GM12872 (cell line): ENCODE measurements at regions not wholly inside any gene's neighbourhood (a gene's known extent, or its start where the extent isn't known, plus 50 kb on each side); places are given as distances from the start of the nearest gene placed in this dataset.

Experiments used
- CTCF ChIP-seq: IDR thresholded peaks from 3 replicates; pipeline ENCODE4 v1.5.1; 2011; ENCODE audit warnings: low read depth, mild to moderate bottlenecking, low read length, moderate library complexity; ENCODE audit not compliant: insufficient read depth

- TF ChIP-seq CTCF, result no peak
Measured at GRCh38 chr12:98137278-98137677, 378.1 kb upstream of the TMPO start.

- no peak for TF ChIP-seq CTCF
Measured at GRCh38 chr12:98144953-98145352, 370.4 kb upstream of the TMPO start.

- no peak for TF ChIP-seq CTCF
Measured at GRCh38 chr12:98146043-98146442, 369.3 kb upstream of the TMPO start.

- no peak for TF ChIP-seq CTCF
Measured at GRCh38 chr12:98146487-98146886, 368.9 kb upstream of the TMPO start.

GRCh38 chr12:98149270-98149669, 366.1 kb upstream of the TMPO start:
- no peak for TF ChIP-seq CTCF

- no peak for TF ChIP-seq CTCF
Measured at GRCh38 chr12:98149691-98150210, 365.6 kb upstream of the TMPO start.

- TF ChIP-seq CTCF, result no peak
Measured at GRCh38 chr12:98151105-98151590, 364.2 kb upstream of the TMPO start.

- no peak for TF ChIP-seq CTCF
Measured at GRCh38 chr12:98151984-98152383, 363.4 kb upstream of the TMPO start.
